Hematopoietic multipotent progenitor cell (in vitro differentiated cells): ENCODE measurements at regions not wholly inside any gene's neighbourhood (a gene's known extent, or its start where the extent isn't known, plus 50 kb on each side); places are given as distances from the start of the nearest gene placed in this dataset.

ENCODE experiments used
- DNase-seq, 3 donors: peaks; one replicate each; pipeline ENCODE4 v3.0.0-alpha.2; 2011 to 2015; ENCODE audit warnings: low read depth in 2 of 3, low spot score in 2 of 3

DNA sequence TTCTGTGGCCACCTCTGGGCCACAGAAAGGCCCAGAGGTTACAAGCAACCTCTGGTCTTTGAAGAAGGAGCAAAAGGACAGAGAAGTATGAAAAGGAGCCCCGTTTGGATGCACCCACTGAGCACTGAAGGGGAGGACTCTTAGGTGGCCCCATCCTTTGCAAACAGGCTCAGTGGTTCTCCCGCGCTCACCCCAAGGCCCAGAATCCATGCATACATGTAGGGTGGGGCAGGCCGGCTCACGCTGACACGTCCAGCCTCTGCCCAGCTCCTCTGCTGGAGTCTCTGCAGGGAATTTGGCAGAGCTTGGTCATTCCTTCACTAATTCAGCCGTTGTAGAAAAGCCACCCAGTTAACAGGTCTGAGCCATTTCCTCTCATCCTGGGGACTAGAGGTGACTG, 61.3 kb upstream of the AJAP1 start:
- DNase-seq, result no peak

DNA sequence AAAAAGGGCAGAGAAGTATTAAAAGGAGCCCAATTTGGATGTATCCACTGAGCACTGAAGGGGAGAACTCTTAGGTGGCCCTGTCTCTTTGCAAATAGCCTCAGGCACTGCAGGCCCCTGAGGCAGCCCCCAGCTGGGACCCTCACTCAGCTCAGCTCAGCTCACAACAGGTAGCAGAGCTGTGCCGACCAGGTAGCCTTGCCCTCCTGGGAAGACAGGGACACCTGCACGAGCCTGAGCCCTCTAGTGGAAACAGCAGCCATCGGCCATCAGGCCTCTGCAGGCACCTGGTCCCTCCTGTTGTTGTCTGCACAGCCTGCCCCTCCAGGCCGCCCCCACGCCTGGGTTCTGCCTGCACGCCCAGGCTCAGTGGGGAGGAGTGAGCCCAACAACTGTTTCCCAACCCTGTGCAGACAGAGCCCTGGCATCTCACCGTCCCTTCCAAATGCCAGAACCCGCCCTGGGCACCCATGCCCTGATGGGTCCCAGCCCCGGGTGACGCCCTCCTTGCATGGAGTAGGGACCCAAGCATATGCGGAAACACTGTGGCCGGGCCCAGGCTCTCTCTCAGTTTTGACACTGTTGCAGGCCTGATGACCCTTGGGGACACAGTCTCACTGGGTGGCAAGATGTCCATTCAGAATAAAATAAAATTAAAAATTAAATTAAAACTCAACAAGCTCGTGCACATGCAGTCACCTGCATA, 60.0 kb upstream of the AJAP1 start:
- DNase-seq, result no peak

DNA sequence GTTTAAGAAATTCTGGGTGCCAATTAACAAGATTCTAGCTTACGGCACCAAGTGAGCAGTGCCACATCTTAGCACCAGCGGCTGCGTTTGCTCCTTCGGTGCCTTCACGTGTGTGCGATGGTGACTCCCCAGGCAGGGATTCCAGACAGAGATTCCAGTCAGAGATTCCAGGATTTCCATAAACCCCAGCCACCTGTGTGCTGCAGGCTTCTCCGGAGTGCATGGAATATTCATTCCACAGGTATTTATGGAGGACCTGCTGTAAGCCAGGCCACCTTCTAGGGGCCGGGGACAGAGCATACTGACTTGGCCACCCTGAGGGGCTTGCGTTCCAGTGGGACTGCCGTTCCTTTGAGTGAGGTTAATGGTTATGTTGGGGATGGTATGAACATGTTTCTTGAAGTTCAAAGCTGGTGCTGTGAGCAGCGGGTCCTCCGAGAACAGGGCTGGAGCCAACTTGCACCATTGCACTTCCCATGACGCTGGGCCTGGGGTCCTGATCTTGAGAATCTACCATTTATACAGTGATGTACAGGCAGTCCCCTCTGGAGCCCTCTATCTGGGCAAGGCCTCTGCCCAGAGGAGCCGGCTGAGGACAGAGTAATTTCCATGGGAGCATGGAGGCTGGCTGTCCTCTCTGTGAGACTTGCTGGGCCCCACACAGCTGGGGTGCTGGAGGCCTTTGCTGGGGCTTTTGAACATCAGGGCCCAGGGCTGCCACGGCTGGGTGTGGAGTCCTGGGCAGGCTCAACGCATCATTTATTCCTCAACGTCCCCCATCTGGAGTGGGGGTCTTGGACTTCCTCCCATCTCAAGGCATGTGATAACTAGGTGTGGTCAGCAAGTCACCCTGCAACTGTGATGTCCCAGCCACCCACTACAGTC, 58.8 kb upstream of the AJAP1 start:
- DNase-seq, result no peak

DNA sequence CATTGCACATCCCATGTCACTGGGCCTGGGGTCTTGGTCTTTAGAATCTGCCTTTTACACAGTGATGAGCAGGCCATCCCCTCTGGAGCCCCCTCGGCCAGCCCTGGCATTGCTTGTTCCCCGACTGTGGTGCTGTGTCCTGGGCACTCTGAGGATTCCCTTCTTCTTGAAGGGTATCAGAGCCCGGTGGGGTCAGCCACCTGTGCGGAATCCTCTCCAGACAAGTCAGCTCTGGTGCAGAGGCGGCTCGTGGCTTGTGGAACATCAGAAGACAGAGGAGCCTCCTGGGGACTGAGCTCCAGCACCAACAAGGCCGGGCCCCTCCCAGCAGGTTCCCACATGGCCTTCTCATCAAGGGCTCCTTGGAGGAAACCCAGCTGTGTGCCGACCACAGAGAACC, 57.9 kb upstream of the AJAP1 start:
- no peak for DNase-seq

DNA sequence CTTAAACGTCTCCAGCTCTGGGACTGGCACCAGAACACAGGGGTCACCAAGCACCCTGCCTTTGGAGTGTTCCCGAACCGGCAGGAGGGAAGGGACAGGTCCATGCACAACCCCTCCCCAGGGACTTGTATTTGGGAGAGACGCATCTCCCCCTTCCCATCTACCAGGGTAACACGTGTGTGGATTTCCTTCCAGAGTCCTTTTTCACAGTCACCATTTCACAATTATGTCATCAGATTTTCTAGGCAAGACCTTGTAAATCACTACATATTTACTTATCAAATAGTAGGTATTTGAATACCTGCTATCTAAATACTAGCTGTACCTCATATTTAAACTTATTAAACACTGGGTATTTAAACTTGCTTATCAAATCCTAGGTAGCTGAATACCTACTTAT, 57.4 kb upstream of the AJAP1 start:
- DNase-seq, result no peak

DNA sequence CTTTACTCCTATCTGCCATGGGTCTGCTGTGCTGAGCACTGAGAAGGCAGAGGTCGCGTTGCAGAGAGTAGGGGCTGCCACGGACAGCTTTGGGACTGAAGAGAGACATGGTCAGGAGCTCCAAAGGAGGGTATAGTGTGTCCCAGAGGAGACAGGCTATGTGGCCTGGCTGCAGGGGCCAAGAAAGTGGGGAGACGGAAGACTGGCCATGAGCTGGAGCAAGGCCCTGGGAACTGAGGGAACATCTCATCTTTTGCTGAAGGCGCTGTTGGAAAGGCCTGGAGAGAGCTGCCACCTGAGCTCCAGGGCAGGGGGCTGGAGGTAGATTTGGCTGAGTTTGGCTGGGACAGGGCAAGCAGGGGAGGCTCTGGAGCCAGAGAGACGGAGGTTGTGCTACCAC, 55.8 kb upstream of the AJAP1 start:
- DNase-seq, result no peak

DNA sequence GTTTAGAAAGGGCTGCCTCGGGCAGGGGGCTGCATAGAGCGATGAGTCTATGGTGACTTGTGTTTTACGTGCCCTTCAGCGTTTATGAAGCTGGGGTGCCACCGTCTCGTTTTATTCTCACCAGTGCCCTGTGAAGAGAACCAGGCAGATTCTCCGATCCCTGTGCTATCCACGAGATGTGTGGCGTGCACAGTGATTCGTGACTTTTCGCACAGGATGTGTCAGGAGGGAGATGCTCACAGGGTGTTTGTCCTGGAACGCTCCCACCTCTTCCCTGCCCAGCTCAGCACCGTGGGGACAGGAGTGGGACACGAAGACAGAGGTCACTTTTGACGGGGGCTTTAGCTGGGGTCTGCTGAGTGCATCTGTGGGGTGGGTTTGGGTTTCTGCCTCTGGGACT, 54.9 kb upstream of the AJAP1 start:
- no peak for DNase-seq

DNA sequence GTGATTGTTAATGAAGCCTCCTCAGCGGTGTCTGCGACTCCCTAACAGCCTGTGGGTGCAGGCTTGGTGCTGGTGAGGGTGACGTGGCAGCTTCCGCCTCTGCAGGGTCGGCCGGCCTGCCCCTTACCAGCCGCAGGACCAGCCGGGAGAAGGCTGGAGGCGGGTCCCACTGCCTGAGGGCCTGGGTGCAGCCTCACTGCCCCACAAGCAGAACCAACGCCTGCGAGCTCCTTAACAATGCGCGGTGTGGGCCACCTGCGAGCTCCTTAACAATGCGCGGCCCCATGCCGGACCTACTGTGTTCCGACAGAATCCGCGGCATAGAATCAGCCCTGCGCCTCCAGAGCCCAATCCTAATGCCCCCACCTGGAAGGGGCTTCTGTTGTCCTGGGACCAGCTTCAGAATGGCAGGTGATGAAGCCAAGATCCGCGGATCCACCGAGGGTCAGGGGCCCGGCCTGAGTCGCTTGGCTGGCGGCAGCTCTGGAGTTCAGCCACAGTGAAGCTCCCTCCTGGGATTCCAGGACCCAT, 54.4 kb upstream of the AJAP1 start:
- DNase-seq, result no peak

DNA sequence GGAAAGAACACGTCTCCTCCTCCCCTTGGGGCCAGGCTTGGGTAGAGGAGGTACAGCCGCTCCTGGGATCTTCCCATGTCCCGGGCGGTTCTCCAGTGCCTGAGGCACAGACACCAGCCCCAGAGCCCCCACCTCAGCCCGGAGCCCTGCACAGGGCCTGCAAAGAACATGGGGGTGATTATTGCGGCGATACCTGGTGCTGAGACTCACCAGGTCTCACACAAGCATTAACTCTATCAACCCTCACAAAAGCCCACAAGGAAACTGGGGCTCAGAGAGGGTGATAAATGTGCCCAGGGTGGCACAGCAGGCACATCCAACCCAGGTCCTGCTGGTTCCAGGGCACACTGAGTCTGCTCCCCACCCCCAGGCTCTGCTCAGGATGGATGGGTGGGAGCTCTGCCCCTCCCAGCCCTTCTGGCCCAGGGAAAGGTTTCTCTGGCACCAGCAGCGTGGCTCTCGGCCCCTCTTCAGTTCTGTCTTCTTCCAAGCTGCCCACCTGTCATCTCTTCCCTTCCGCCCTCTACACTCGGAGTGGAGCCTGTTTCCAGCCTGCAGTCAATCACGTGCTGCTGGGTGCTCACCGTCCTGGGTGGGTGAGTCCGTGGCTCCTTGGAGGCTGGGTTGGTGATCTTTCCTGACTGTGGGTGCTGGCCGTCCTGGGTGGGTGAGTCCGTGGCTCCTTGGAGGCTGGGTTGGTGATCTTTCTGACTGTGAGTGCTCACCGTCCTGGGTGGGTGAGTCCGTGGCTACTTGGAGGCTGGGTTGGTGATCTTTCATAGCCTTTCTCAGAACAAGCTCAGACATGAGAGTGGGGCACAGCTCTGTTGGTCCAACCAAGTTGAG, 53.6 kb upstream of the AJAP1 start:
- no peak for DNase-seq

DNA sequence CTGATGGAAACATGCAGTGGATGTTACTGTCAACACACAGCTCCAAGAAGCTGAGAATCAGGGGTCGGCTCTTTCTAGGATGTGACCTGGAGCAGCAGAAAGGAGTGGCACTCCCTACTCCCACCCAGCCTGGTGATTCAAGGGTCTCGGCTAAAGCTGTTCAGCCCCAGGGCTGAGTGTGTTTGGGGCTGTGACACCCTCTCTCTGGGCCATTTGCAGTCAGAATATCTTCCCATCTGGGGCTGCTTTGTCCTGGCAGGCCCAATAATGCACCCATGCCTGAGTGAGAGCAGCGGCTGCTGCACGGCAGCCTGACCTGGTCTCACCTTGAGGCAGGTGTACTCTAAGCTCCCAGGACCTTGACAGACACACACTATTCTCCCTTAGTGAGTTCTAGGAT, 52.5 kb upstream of the AJAP1 start:
- no peak for DNase-seq

DNA sequence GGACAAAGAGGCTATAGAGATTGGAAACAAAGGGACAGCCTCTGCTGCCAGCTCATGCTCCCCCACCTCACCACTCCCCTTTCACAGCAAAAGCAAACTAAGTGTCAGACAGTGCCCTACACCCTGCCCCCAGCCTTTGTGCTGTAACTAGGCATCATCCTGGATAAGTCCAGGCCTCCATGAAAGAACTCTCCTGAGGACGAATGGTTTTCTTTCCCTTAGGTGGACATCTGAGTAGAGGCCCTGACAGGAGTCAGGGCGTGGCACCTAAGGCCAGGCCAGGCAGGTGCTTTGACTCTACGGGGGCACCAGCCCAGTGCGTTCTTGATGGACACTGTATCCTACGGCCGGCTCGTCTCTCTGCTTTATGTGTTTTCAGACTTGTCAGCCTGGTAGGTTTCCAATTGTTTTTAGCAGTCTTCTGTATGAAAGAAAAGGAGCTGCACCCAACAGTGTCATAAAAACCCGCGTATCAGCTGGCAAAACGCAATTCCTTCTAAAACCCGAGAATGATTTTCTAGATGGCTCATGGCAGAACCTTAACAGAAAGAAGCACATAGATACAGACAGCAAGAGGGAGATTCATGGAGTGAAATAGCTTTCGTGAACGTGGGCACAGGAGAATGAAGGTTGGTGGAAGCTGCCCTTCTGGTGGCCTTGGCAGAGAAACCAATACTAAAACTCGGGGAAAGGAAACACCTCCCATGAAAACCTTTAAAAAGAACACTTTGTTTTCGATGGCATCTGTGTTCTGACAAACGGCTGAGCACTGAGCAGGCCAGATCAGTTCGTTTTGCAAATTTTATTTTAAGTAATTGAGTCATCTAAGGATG, 51.7 kb upstream of the AJAP1 start:
- DNase-seq, result no peak

DNA sequence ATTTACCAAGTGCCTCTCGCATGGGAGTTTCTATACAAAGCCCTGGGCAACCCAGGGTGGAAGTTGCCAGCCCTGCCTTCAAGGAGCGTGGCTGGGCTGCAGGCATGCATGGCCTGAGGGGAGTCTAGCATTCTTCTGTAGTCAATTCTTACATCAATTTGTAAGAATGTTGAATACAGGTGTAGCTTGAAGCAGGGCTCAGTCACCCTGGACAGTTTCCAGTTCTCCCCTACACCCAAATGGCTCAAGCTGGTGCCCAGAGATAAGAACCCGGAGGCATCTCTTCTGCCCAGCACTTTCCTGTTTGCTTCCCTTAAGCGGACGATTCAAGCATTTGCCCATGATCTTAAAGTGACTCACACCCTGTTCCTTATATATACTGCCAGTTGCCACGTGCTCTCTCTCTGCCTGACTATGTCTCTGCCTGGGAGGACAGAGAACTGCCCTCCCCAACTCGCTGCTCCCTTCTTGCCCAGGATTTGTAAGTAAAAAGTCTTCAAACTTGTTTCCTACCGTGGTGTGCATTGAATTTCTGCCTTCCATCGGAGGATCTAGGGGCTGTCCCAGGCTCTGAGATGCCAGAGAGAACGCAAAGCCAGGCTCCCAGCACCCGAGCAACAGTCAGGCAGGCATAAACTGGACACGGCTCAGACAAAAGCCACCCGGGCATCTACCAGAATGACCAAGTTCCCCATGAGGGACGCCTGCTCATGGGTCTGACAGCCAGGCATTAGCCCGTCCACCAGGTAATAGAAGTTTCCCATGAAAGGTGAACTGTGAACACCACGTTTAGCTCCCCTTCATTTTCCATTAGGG, 50.9 kb upstream of the AJAP1 start:
- peak in 2 of 3 donors; percentile 92 to 96 for DNase-seq
